ENCODE measurements at regions not wholly inside any gene's neighbourhood (a gene's known extent, or its start where the extent isn't known, plus 50 kb on each side); places are given as distances from the start of the nearest gene placed in this dataset.

DNA sequence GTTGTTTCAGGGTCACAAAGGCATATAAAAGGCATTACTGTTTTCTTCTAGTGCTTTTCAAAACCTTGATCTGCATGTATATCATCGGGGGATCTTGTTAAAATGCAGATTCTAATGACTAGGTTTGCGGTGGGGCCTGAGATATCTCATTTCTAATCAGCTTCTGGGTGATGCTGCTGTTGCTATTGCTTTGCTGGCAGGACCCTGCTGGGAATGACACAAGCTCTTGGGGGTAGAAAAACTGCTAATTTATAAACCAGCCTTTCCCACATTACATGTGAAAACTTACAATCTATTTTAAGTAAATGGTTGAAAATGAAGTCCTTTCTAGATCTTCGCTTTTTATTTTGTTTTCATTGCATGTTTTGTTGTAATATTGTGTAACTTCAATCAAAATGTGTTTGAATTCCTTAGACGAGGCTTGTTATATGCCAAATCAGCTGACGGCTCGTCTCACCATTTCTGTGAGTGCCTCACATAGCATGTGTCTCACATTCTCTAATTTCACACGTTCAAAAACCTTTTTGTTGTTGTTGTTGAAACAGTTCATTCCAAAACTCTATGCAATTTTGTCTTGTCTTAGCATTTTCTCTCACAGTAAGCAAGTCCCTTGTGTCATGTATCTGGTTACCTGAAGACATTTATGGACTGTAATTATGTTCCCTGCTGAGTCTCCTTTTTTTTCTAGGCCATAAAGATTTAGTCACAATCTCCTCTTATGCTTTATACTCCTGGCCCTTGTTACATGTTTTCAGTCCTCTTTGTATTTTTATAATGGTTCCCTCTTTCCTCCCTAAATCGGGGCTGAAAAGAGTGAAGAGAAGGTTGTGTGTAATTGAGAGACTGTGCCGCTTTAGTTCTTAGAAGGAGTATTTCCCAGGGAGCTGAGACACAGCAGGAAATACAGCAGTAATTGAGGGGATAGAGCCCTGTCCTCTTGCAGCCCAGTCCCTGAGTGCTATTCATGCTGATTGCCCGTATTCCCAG is 521.0 kb upstream of the SEMA6A start:
- H3K27ac Mint-ChIP-seq, result peak overlapping the region in 1 of 3 experiments; percentile 1; a peak in 1 of 7 replicates

More for the DNA sequence above, 521.0 kb upstream of the SEMA6A start:
- peaks cover 24 to 25% of the 10 kb centered on the region in 2 experiments for H3K4me1 Mint-ChIP-seq
- Histone ChIP-seq H3K18ac (ENCODE audit: insufficient read length, low read depth, low read length) (no peak overlapping the region), H2BK120ac (ENCODE audit: low read depth, low read length, poor library complexity, severe bottlenecking) (no peak overlapping the region), H4K20me1 (ENCODE audit: control insufficient read depth, insufficient read depth, insufficient read length) (no peaks in the 10 kb centered on the region), H2BK5ac (ENCODE audit: insufficient read length, low read length) (no peak overlapping the region), H3K27ac (ENCODE audit: insufficient read length, low read depth, low read length) (no peak overlapping the region), H3K4ac (ENCODE audit: low read depth, low read length) (no peak overlapping the region), H4K91ac (ENCODE audit: insufficient read length, low read depth, low read length) (no peak overlapping the region), H3K56ac (ENCODE audit: insufficient read length, low read depth, low read length) (no peak overlapping the region), H3T11ph (ENCODE audit: low read length) (no peak overlapping the region), H3K23me2 (ENCODE audit: insufficient read length, low read depth, low read length, poor library complexity, severe bottlenecking) (no peaks in the 10 kb centered on the region), H2BK20ac (ENCODE audit: low read depth, low read length, poor library complexity, severe bottlenecking) (no peak overlapping the region), H3K23ac (ENCODE audit: insufficient read length, low read depth, low read length) (no peak overlapping the region), H3K4me2 (ENCODE audit: insufficient read depth, insufficient read length, low read length) (no peak overlapping the region), H3K9ac (ENCODE audit: extremely low read depth, insufficient read length, low read length) (no peak overlapping the region), H2AK5ac (ENCODE audit: insufficient read length, low read length) (no peak overlapping the region), H2BK12ac (ENCODE audit: insufficient read length, low read depth, low read length) (no peak overlapping the region), H3K79me2 (ENCODE audit: insufficient read depth, low read length) (no peaks in the 10 kb centered on the region), H4K8ac (replicated peaks; ENCODE audit: insufficient read length, low read depth, low read length) (no peak overlapping the region), H2AFZ (ENCODE audit: low read length) (no peak overlapping the region), H2BK15ac (ENCODE audit: low read depth, low read length) (no peak overlapping the region), H3K27me3 (ENCODE audit: insufficient read depth, low read length) (no peaks in the 10 kb centered on the region), H3K9me3 (ENCODE audit: control insufficient read depth, low read depth, low read length) (no peaks in the 10 kb centered on the region), H3K4me1 (ENCODE audit: insufficient read depth, low read length) (peaks cover 3% of the 10 kb centered on the region; the same call in 1 of the 2 replicates), H3K14ac (ENCODE audit: insufficient read depth, low read length) (no peak overlapping the region), H4K5ac (ENCODE audit: insufficient read length, low read depth, low read length) (no peak overlapping the region), H3K79me1 (ENCODE audit: insufficient read depth, low read depth, low read length, poor library complexity, severe bottlenecking) (no peaks in the 10 kb centered on the region)
- no peaks in the 10 kb centered on the region; a peak in 1 of 5 replicates for H3K9me3 Mint-ChIP-seq
- H3K36me3 Mint-ChIP-seq (ENCODE audit: insufficient read depth in 1 of 3, low read depth in 3 of 3), result no peaks in the 10 kb centered on the region
- no CpG with 5 or more reads among the region's 10 CpGs for WGBS (ENCODE audit: extremely low coverage, insufficient read length, low lambda C conversion rate)
- DNase-seq, result no peak
- TF ChIP-seq, protein P1, sequence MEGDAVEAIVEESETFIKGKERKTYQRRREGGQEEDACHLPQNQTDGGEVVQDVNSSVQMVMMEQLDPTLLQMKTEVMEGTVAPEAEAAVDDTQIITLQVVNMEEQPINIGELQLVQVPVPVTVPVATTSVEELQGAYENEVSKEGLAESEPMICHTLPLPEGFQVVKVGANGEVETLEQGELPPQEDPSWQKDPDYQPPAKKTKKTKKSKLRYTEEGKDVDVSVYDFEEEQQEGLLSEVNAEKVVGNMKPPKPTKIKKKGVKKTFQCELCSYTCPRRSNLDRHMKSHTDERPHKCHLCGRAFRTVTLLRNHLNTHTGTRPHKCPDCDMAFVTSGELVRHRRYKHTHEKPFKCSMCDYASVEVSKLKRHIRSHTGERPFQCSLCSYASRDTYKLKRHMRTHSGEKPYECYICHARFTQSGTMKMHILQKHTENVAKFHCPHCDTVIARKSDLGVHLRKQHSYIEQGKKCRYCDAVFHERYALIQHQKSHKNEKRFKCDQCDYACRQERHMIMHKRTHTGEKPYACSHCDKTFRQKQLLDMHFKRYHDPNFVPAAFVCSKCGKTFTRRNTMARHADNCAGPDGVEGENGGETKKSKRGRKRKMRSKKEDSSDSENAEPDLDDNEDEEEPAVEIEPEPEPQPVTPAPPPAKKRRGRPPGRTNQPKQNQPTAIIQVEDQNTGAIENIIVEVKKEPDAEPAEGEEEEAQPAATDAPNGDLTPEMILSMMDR (conservative IDR thresholded peaks at IDR 0.05), result no peak
- no peak overlapping the region for H3K4me3 Mint-ChIP-seq
- H3K27me3 Mint-ChIP-seq (ENCODE audit: low read depth), result peaks cover 16% of the 10 kb centered on the region
